SU-DHL-6 (cell line): ENCODE measurements at regions not wholly inside any gene's neighbourhood (a gene's known extent, or its start where the extent isn't known, plus 50 kb on each side); places are given as distances from the start of the nearest gene placed in this dataset.

ENCODE experiments used
- CTCF ChIP-seq: fragments of 200-600 bp; sonication (generic); IDR thresholded peaks from one replicate; pipeline ENCODE4 v1.5.1; 2017; ENCODE audit warnings: antibody characterized with exemption, mild to moderate bottlenecking, low read length, moderate library complexity; ENCODE audit not compliant: insufficient read depth, poor library complexity, severe bottlenecking
- EZH2phosphoT487 ChIP-seq: fragments of 200-600 bp; sonication (generic), shearing (Covaris generic); conservative IDR thresholded peaks from 2 replicates; pipeline ENCODE4 v1.6.1; 2018; ENCODE audit warnings: mild to moderate bottlenecking, antibody characterized with exemption, low read length, moderate library complexity, mixed read lengths

GRCh38 chr16:86371083-86371803, 139.1 kb upstream of the FOXF1 start:
- TF ChIP-seq CTCF = no peak
- TF ChIP-seq EZH2phosphoT487 = no peak
